ENCODE measurements at regions not wholly inside any gene's neighbourhood (a gene's known extent, or its start where the extent isn't known, plus 50 kb on each side); places are given as distances from the start of the nearest gene placed in this dataset.

GRCh38 chr10:2844925-2845324 is 222.4 kb upstream of the PFKP start:
- no peak overlapping the region for H3K4me3 Mint-ChIP-seq (ENCODE audit: unreplicated experiment)
- intact Hi-C loops (cut with micrococcal nuclease), result no loop called here
- no TSS peak for BruUV-seq (replicated peaks)
- no peak for DNase-seq (ENCODE audit: unreplicated experiment)
- H3K27ac Mint-ChIP-seq (ENCODE audit: low read depth, unreplicated experiment), result no peak overlapping the region
- H3K36me3 Mint-ChIP-seq (ENCODE audit: insufficient read depth, unreplicated experiment), result no peaks in the 10 kb centered on the region
- no peaks in the 10 kb centered on the region for H3K9me3 Mint-ChIP-seq (ENCODE audit: unreplicated experiment)
- CTCF ChIA-PET, result no interaction called here
- peaks cover 31% of the 10 kb centered on the region for H3K27me3 Mint-ChIP-seq (ENCODE audit: insufficient read depth, unreplicated experiment)
- POLR2A ChIA-PET, result no interaction called here
- TF ChIP-seq CTCF (IDR thresholded peaks at IDR 0.05; ENCODE audit: unreplicated experiment), result no peak
- H3K4me1 Mint-ChIP-seq (ENCODE audit: insufficient read depth, unreplicated experiment), result no peaks in the 10 kb centered on the region

GRCh38 chr10:2839081-2839725 is 228.1 kb upstream of the PFKP start:
- intact Hi-C loops (cut with micrococcal nuclease), result loop anchor here (1.0 kb wide), 1 partner anchor 139 kb away; no protein-coding TSS in a partner anchor
- no TSS peak for BruUV-seq (replicated peaks)
- H3K27ac Mint-ChIP-seq (ENCODE audit: low read depth, unreplicated experiment), result no peak overlapping the region
- H3K27me3 Mint-ChIP-seq (ENCODE audit: insufficient read depth, unreplicated experiment), result peaks cover 70% of the 10 kb centered on the region
- H3K9me3 Mint-ChIP-seq (ENCODE audit: unreplicated experiment), result no peaks in the 10 kb centered on the region
- peak; percentile 42 for TF ChIP-seq CTCF (IDR thresholded peaks at IDR 0.05; ENCODE audit: unreplicated experiment)
- DNase-seq (ENCODE audit: unreplicated experiment), result peak; percentile 64
- ChIA-PET CTCF (interaction anchor here (0.6 to 1.0 kb wide), 4 partner anchors 11 to 208 kb away, joined by 3 to 4 read pairs (median 3); no protein-coding TSS in a partner anchor), POLR2A (no interaction called here)
- no peak overlapping the region for H3K4me3 Mint-ChIP-seq (ENCODE audit: unreplicated experiment)
- no peaks in the 10 kb centered on the region for H3K4me1 Mint-ChIP-seq (ENCODE audit: insufficient read depth, unreplicated experiment)
- H3K36me3 Mint-ChIP-seq (ENCODE audit: insufficient read depth, unreplicated experiment), result no peaks in the 10 kb centered on the region

- TF ChIP-seq CTCF (IDR thresholded peaks at IDR 0.05; ENCODE audit: unreplicated experiment), result no peak
- ChIA-PET POLR2A (no interaction called here), CTCF (interaction anchor here (0.8 kb wide), 1 partner anchor 240 kb away, joined by 3 read pairs; no protein-coding TSS in a partner anchor)
- H3K27ac Mint-ChIP-seq (ENCODE audit: low read depth, unreplicated experiment), result no peak overlapping the region
- no peak overlapping the region for H3K4me3 Mint-ChIP-seq (ENCODE audit: unreplicated experiment)
- H3K36me3 Mint-ChIP-seq (ENCODE audit: insufficient read depth, unreplicated experiment), result no peaks in the 10 kb centered on the region
- no TSS peak for BruUV-seq (replicated peaks)
- intact Hi-C loops (cut with micrococcal nuclease), result no loop called here
- DNase-seq (ENCODE audit: unreplicated experiment), result no peak
- peaks cover 81% of the 10 kb centered on the region for H3K27me3 Mint-ChIP-seq (ENCODE audit: insufficient read depth, unreplicated experiment)
- no peaks in the 10 kb centered on the region for H3K9me3 Mint-ChIP-seq (ENCODE audit: unreplicated experiment)
- H3K4me1 Mint-ChIP-seq (ENCODE audit: insufficient read depth, unreplicated experiment), result no peaks in the 10 kb centered on the region
Observed at GRCh38 chr10:2837674-2838073, 229.7 kb upstream of the PFKP start.

- ChIA-PET POLR2A (no interaction called here), CTCF (interaction anchor here (0.6 to 1.2 kb wide), 4 partner anchors 12 to 241 kb away, joined by 3 to 4 read pairs (median 3); no protein-coding TSS in a partner anchor)
- no peak for TF ChIP-seq CTCF (IDR thresholded peaks at IDR 0.05; ENCODE audit: unreplicated experiment)
- no peaks in the 10 kb centered on the region for H3K4me1 Mint-ChIP-seq (ENCODE audit: insufficient read depth, unreplicated experiment)
- H3K36me3 Mint-ChIP-seq (ENCODE audit: insufficient read depth, unreplicated experiment), result no peaks in the 10 kb centered on the region
- H3K27me3 Mint-ChIP-seq (ENCODE audit: insufficient read depth, unreplicated experiment), result peaks cover 81% of the 10 kb centered on the region
- no peak for DNase-seq (ENCODE audit: unreplicated experiment)
- BruUV-seq (replicated peaks), result no TSS peak
- intact Hi-C loops (cut with micrococcal nuclease), result no loop called here
- H3K4me3 Mint-ChIP-seq (ENCODE audit: unreplicated experiment), result no peak overlapping the region
- H3K27ac Mint-ChIP-seq (ENCODE audit: low read depth, unreplicated experiment), result no peak overlapping the region
- no peaks in the 10 kb centered on the region for H3K9me3 Mint-ChIP-seq (ENCODE audit: unreplicated experiment)
Observed at GRCh38 chr10:2836921-2837662, 230.3 kb upstream of the PFKP start.

Data from MCF 10A (cell line).